Right lung (tissue), 2 donors: ENCODE measurements at regions not wholly inside any gene's neighbourhood (a gene's known extent, or its start where the extent isn't known, plus 50 kb on each side); places are given as distances from the start of the nearest gene placed in this dataset.

Experiments
- DNase-seq, 2 donors: peaks; one replicate each; pipeline ENCODE4 v3.0.0-alpha.2; 2013

- DNase-seq, result no peak
These were observed 304.1 kb upstream of the TNP1 start for GRCh38 chr2:217163987-217164386.

- DNase-seq, result no peak
These were observed 302.7 kb upstream of the TNP1 start for GRCh38 chr2:217162533-217162932.

- DNase-seq, result no peak
These were observed 301.4 kb upstream of the TNP1 start for GRCh38 chr2:217160978-217161973.

GRCh38 chr2:217160103-217160743 lies 300.4 kb upstream of the TNP1 start:
- DNase-seq, result no peak

GRCh38 chr2:217158928-217159327 lies 299.1 kb upstream of the TNP1 start:
- DNase-seq, result no peak

GRCh38 chr2:217157581-217157980 lies 297.7 kb upstream of the TNP1 start:
- no peak for DNase-seq

GRCh38 chr2:217156801-217157200 lies 296.9 kb upstream of the TNP1 start:
- no peak for DNase-seq

GRCh38 chr2:217154923-217155322 lies 295.1 kb upstream of the TNP1 start:
- DNase-seq, result no peak

GRCh38 chr2:217153510-217153909 lies 293.6 kb upstream of the TNP1 start:
- no peak for DNase-seq

- no peak for DNase-seq
These were observed 293.0 kb upstream of the TNP1 start for GRCh38 chr2:217152831-217153230.

GRCh38 chr2:217151509-217152206 lies 291.8 kb upstream of the TNP1 start:
- DNase-seq, result no peak

- DNase-seq, result peak in 1 of 2 donors; percentile 50
These were observed 290.4 kb upstream of the TNP1 start for GRCh38 chr2:217150236-217150635.

- no peak for DNase-seq
These were observed 289.3 kb upstream of the TNP1 start for GRCh38 chr2:217149087-217149660.

- DNase-seq, result no peak
These were observed 288.0 kb upstream of the TNP1 start for GRCh38 chr2:217147818-217148217.

GRCh38 chr2:217146956-217147355 lies 287.1 kb upstream of the TNP1 start:
- no peak for DNase-seq

GRCh38 chr2:217142649-217143266 lies 282.9 kb upstream of the TNP1 start:
- no peak for DNase-seq

GRCh38 chr2:217138284-217138683 lies 278.4 kb upstream of the TNP1 start:
- no peak for DNase-seq

- DNase-seq, result no peak
These were observed 267.9 kb upstream of the TNP1 start for GRCh38 chr2:217127744-217128143.

- DNase-seq, result no peak
These were observed 265.1 kb upstream of the TNP1 start for GRCh38 chr2:217125014-217125413.

- no peak for DNase-seq
These were observed 264.2 kb upstream of the TNP1 start for GRCh38 chr2:217124050-217124449.

- no peak for DNase-seq
These were observed 261.7 kb upstream of the TNP1 start for GRCh38 chr2:217121565-217121964.

GRCh38 chr2:217120429-217120828 lies 260.6 kb upstream of the TNP1 start:
- DNase-seq, result no peak
